H9 (cell line): ENCODE measurements at regions not wholly inside any gene's neighbourhood (a gene's known extent, or its start where the extent isn't known, plus 50 kb on each side); places are given as distances from the start of the nearest gene placed in this dataset.

Experiments used
- DNase-seq: peaks from one replicate; pipeline ENCODE4 v3.0.0-alpha.2; 2017
- H2AFZ ChIP-seq: one replicate; pipeline ENCODE4 v1.6.1; 2013; ENCODE audit warnings: mild to moderate bottlenecking, low read length, control low read depth, moderate library complexity
- H2AK5ac ChIP-seq: 2 replicates; pipeline ENCODE4 v1.6.1; 2013; ENCODE audit warnings: low read length, control low read depth, mixed read lengths; ENCODE audit not compliant: insufficient read length
- H2BK120ac ChIP-seq: one replicate; pipeline ENCODE4 v1.6.1; 2013; ENCODE audit warnings: low read depth, mild to moderate bottlenecking, low read length, control low read depth, inconsistent platforms; ENCODE audit not compliant: poor library complexity, severe bottlenecking
- H2BK12ac ChIP-seq: 2 replicates; pipeline ENCODE4 v1.6.1; 2013; ENCODE audit warnings: low read length, control low read depth, mixed read lengths, low read depth; ENCODE audit not compliant: insufficient read length
- H2BK15ac ChIP-seq: 2 replicates; pipeline ENCODE4 v1.6.1; 2013; ENCODE audit warnings: low read depth, low read length, control low read depth
- H2BK20ac ChIP-seq: one replicate; pipeline ENCODE4 v1.6.1; 2013; ENCODE audit warnings: low read depth, mild to moderate bottlenecking, low read length, control low read depth, inconsistent platforms; ENCODE audit not compliant: poor library complexity, severe bottlenecking
- H2BK5ac ChIP-seq: 2 replicates; pipeline ENCODE4 v1.6.1; 2013; ENCODE audit warnings: low read length, control low read depth, mixed read lengths; ENCODE audit not compliant: insufficient read length
- H3K14ac ChIP-seq: 2 replicates; pipeline ENCODE4 v1.6.1; 2013; ENCODE audit warnings: low read length, control low read depth; ENCODE audit not compliant: insufficient read depth
- H3K18ac ChIP-seq: 2 replicates; pipeline ENCODE4 v1.6.1; 2013; ENCODE audit warnings: low read depth, mild to moderate bottlenecking, mixed read lengths, low read length, control low read depth; ENCODE audit not compliant: insufficient read length
- H3K23ac ChIP-seq: 2 replicates; pipeline ENCODE4 v1.6.1; 2013; ENCODE audit warnings: low read length, control low read depth, mixed read lengths, low read depth; ENCODE audit not compliant: insufficient read length
- H3K23me2 ChIP-seq: 2 replicates; pipeline ENCODE4 v1.6.1; 2013; ENCODE audit warnings: low read depth, mild to moderate bottlenecking, mixed read lengths, low read length, control low read depth; ENCODE audit not compliant: insufficient read length, poor library complexity, severe bottlenecking
- H3K27ac ChIP-seq: 2 replicates; pipeline ENCODE4 v1.5.1; 2013; ENCODE audit warnings: low read length, control low read depth, mixed read lengths, low read depth; ENCODE audit not compliant: insufficient read length
- H3K27me3 ChIP-seq: 2 replicates; pipeline ENCODE4 v1.6.1; 2013; ENCODE audit warnings: low read length, control low read depth, inconsistent platforms; ENCODE audit not compliant: insufficient read depth
- H3K4ac ChIP-seq: 2 replicates; pipeline ENCODE4 v1.6.1; 2013; ENCODE audit warnings: low read depth, mild to moderate bottlenecking, control low read depth, inconsistent platforms, low read length, moderate library complexity
- H3K4me1 ChIP-seq: 2 replicates; pipeline ENCODE4 v1.6.1; 2013; ENCODE audit warnings: low read length, control low read depth, inconsistent platforms; ENCODE audit not compliant: insufficient read depth
- H3K4me2 ChIP-seq: 2 replicates; pipeline ENCODE4 v1.6.1; 2013; ENCODE audit warnings: low read length, control low read depth, mixed read lengths; ENCODE audit not compliant: insufficient read length, insufficient read depth
- H3K56ac ChIP-seq: 2 replicates; pipeline ENCODE4 v1.6.1; 2013; ENCODE audit warnings: low read depth, mild to moderate bottlenecking, mixed read lengths, low read length, control low read depth; ENCODE audit not compliant: insufficient read length
- H3K79me1 ChIP-seq: 2 replicates; pipeline ENCODE4 v1.6.1; 2013; ENCODE audit warnings: low read depth, mild to moderate bottlenecking, moderate library complexity, low read length, control low read depth, inconsistent platforms; ENCODE audit not compliant: insufficient read depth, poor library complexity, severe bottlenecking
- H3K79me2 ChIP-seq: 2 replicates; pipeline ENCODE4 v1.6.1; 2013; ENCODE audit warnings: low read length, control low read depth, inconsistent platforms; ENCODE audit not compliant: insufficient read depth
- H3K9ac ChIP-seq: 2 replicates; pipeline ENCODE4 v1.6.1; 2013; ENCODE audit warnings: low read length, control low read depth, mixed read lengths; ENCODE audit not compliant: insufficient read length; ENCODE audit errors: extremely low read depth
- H3K9me3 ChIP-seq: one replicate; pipeline ENCODE4 v1.6.1; 2013; ENCODE audit warnings: low read depth, low read length, inconsistent platforms; ENCODE audit not compliant: control insufficient read depth
- H3T11ph ChIP-seq: one replicate; pipeline ENCODE4 v1.6.1; 2013; ENCODE audit warnings: mild to moderate bottlenecking, low read length, control low read depth, inconsistent platforms
- H4K20me1 ChIP-seq: one replicate; pipeline ENCODE4 v1.6.1; 2013; ENCODE audit not compliant: control insufficient read depth, insufficient read length, insufficient read depth
- H4K5ac ChIP-seq: 2 replicates; pipeline ENCODE4 v1.6.1; 2013; ENCODE audit warnings: low read depth, mild to moderate bottlenecking, mixed read lengths, low read length, control low read depth; ENCODE audit not compliant: insufficient read length
- H4K8ac ChIP-seq: replicated peaks from 2 replicates; pipeline ENCODE4 v1.6.1; 2013; ENCODE audit warnings: low read length, control low read depth, mixed read lengths, low read depth; ENCODE audit not compliant: insufficient read length
- H4K91ac ChIP-seq: 2 replicates; pipeline ENCODE4 v1.6.1; 2013; ENCODE audit warnings: low read depth, mild to moderate bottlenecking, moderate library complexity, mixed read lengths, low read length, control low read depth; ENCODE audit not compliant: insufficient read length
- H3K27ac Mint-ChIP-seq, 3 experiments: 2 replicates in 2 of 3; 3 replicates in 1 of 3; pipeline ENCODE4 v1.8.0; 2020 to 2021; ENCODE audit warnings: mixed read lengths in 3 of 3, mild to moderate bottlenecking in 1 of 3, moderate library complexity in 1 of 3
- H3K27me3 Mint-ChIP-seq: 2 replicates; pipeline ENCODE4 v1.8.0; 2021; ENCODE audit warnings: low read depth, mild to moderate bottlenecking, moderate library complexity, mixed read lengths
- H3K36me3 Mint-ChIP-seq, 3 experiments: 2 replicates in 2 of 3; 3 replicates in 1 of 3; pipeline ENCODE4 v1.8.0; 2020 to 2021; ENCODE audit warnings: low read depth in 3 of 3, mixed read lengths in 3 of 3; ENCODE audit not compliant: insufficient read depth in 1 of 3
- H3K4me1 Mint-ChIP-seq, 2 experiments: 2 replicates each; pipeline ENCODE4 v1.8.0; 2020; ENCODE audit warnings: mixed read lengths in 2 of 2
- H3K4me3 Mint-ChIP-seq, 2 experiments: 2 replicates in 1 of 2; 3 replicates in 1 of 2; pipeline ENCODE4 v1.8.0; 2020 to 2021; ENCODE audit warnings: mild to moderate bottlenecking in 2 of 2, mixed read lengths in 2 of 2, moderate library complexity in 1 of 2
- H3K9me3 Mint-ChIP-seq, 2 experiments: 2 replicates in 1 of 2; 3 replicates in 1 of 2; pipeline ENCODE4 v1.8.0; 2020; ENCODE audit warnings: mild to moderate bottlenecking in 2 of 2, mixed read lengths in 2 of 2, moderate library complexity in 1 of 2
- WGBS: extraction: QIAGEN DNeasy Blood & Tissue Kit; methylation state at CpG from one replicate; pipeline ENCODE4 v1.1.7; 2013; ENCODE audit warnings: missing lambda C conversion rate, low lambda C conversion rate, mixed read lengths; ENCODE audit not compliant: insufficient read length; ENCODE audit errors: extremely low coverage; 5-methylcytosine and 5-hydroxymethylcytosine counted together
- TF ChIP-seq, protein P1 (sequence below): fragments of 200-600 bp; sonication (generic); conservative IDR thresholded peaks from 3 replicates; pipeline ENCODE4 v1.8.0; 2021; ENCODE audit warnings: antibody characterized with exemption, mild to moderate bottlenecking

DNA sequence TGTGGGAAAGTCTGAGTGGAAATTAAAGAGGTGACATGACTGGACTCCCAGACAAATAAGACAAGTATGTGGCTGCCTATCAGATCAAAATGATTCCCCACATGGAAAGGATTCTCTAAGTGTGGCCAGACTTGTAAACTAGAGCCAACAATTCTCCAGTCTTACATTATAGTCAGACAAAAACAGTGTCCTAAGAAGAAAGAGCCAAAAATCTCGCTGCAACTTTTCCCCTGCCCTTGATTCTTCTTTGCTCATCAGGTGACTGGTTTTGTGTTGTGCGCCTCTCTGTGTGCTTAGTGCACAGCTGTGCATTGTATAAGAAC, 164.2 kb upstream of the TARS1 start:
- no peaks in the 10 kb centered on the region for H3K36me3 Mint-ChIP-seq
- no CpG with 5 or more reads among the region's 2 CpGs for WGBS
- TF ChIP-seq, protein P1, sequence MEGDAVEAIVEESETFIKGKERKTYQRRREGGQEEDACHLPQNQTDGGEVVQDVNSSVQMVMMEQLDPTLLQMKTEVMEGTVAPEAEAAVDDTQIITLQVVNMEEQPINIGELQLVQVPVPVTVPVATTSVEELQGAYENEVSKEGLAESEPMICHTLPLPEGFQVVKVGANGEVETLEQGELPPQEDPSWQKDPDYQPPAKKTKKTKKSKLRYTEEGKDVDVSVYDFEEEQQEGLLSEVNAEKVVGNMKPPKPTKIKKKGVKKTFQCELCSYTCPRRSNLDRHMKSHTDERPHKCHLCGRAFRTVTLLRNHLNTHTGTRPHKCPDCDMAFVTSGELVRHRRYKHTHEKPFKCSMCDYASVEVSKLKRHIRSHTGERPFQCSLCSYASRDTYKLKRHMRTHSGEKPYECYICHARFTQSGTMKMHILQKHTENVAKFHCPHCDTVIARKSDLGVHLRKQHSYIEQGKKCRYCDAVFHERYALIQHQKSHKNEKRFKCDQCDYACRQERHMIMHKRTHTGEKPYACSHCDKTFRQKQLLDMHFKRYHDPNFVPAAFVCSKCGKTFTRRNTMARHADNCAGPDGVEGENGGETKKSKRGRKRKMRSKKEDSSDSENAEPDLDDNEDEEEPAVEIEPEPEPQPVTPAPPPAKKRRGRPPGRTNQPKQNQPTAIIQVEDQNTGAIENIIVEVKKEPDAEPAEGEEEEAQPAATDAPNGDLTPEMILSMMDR: no peak

More for the DNA sequence above, 164.2 kb upstream of the TARS1 start:
- Histone ChIP-seq H2BK12ac (no peak overlapping the region), H2BK15ac (no peak overlapping the region), H3K27me3 (no peaks in the 10 kb centered on the region), H3K4me2 (no peak overlapping the region), H3K23ac (no peak overlapping the region), H4K5ac (no peak overlapping the region), H4K8ac (no peak overlapping the region), H3K9me3 (no peaks in the 10 kb centered on the region), H3K18ac (no peak overlapping the region), H3K56ac (no peak overlapping the region), H2AFZ (no peak overlapping the region), H2BK20ac (no peak overlapping the region), H3T11ph (no peak overlapping the region), H3K79me2 (no peaks in the 10 kb centered on the region), H3K14ac (no peak overlapping the region), H3K4me1 (no peaks in the 10 kb centered on the region), H3K9ac (no peak overlapping the region), H3K79me1 (no peaks in the 10 kb centered on the region), H2AK5ac (no peak overlapping the region), H3K23me2 (no peaks in the 10 kb centered on the region), H3K27ac (no peak overlapping the region), H4K91ac (no peak overlapping the region), H2BK120ac (no peak overlapping the region), H3K4ac (no peak overlapping the region), H4K20me1 (no peaks in the 10 kb centered on the region), H2BK5ac (no peak overlapping the region)
- Mint-ChIP-seq H3K27ac (no peak overlapping the region), H3K9me3 (no peaks in the 10 kb centered on the region; a peak in 1 of 5 replicates), H3K4me1 (no peaks in the 10 kb centered on the region), H3K27me3 (no peaks in the 10 kb centered on the region), H3K4me3 (no peak overlapping the region)
- DNase-seq: no peak
